CD14-positive monocyte (primary cell): ENCODE measurements at regions not wholly inside any gene's neighbourhood (a gene's known extent, or its start where the extent isn't known, plus 50 kb on each side); places are given as distances from the start of the nearest gene placed in this dataset.

ENCODE experiments used
- DNase-seq, 3 donors: peaks; one replicate each; pipeline ENCODE4 v3.0.0-alpha.2; 2011 to 2022
- H2AFZ ChIP-seq: 2 replicates; pipeline ENCODE4 v1.6.0; 2012; ENCODE audit warnings: mild to moderate bottlenecking, low read depth, low read length, inconsistent platforms; ENCODE audit not compliant: insufficient read depth, poor library complexity, severe bottlenecking
- H3K27ac ChIP-seq, 2 donors: 1 replicate in 1 of 2; 2 replicates in 1 of 2; pipeline ENCODE4 v1.5.1; 2012 to 2013; ENCODE audit warnings: low read length in 2 of 2, control low read depth in 1 of 2, inconsistent platforms in 1 of 2, low read depth in 1 of 2, mild to moderate bottlenecking in 1 of 2
- H3K27me3 ChIP-seq, 2 donors: one replicate each; pipeline versions ENCODE4 v1.6.0 to v1.6.1; 2011 to 2013; ENCODE audit warnings: low read length in 2 of 2; ENCODE audit not compliant: control insufficient read depth in 2 of 2, insufficient read depth in 2 of 2
- H3K36me3 ChIP-seq, 2 donors: replicated peaks in 1 of 2; 1 replicate in 1 of 2; 2 replicates in 1 of 2; pipeline versions ENCODE4 v1.5.1 to v1.6.1; 2012 to 2013; ENCODE audit warnings: low read length in 2 of 2, control low read depth in 1 of 2, inconsistent platforms in 1 of 2, mild to moderate bottlenecking in 1 of 2; ENCODE audit not compliant: insufficient read depth in 2 of 2, control insufficient read depth in 1 of 2
- H3K4me1 ChIP-seq, 2 donors: 1 replicate in 1 of 2; 2 replicates in 1 of 2; pipeline versions ENCODE4 v1.5.1 to v1.6.1; 2012 to 2013; ENCODE audit warnings: low read length in 2 of 2, control low read depth in 1 of 2, inconsistent platforms in 1 of 2, mild to moderate bottlenecking in 1 of 2, moderate library complexity in 1 of 2; ENCODE audit not compliant: insufficient read depth in 2 of 2, control insufficient read depth in 1 of 2
- H3K4me2 ChIP-seq: replicated peaks from 2 replicates; pipeline ENCODE3; 2012; ENCODE audit warnings: low read length, moderate library complexity, mild to moderate bottlenecking; ENCODE audit not compliant: poor library complexity, severe bottlenecking; ENCODE audit errors: extremely low read depth
- H3K4me3 ChIP-seq, 3 experiments: fragments of 200-600 bp in 1 of 3; sonication (generic) in 1 of 3; replicated peaks in 1 of 3; 1 replicate in 2 of 3; 2 replicates in 1 of 3; pipeline ENCODE4 v1.5.1; 2011 to 2013; ENCODE audit warnings: low read length in 3 of 3, mild to moderate bottlenecking in 3 of 3, control low read depth in 2 of 3, low read depth in 2 of 3, inconsistent platforms in 1 of 3, moderate library complexity in 1 of 3
- H3K79me2 ChIP-seq: 2 replicates; pipeline ENCODE4 v1.6.0; 2012; ENCODE audit warnings: mild to moderate bottlenecking, control low read depth, inconsistent platforms, low read length, moderate library complexity; ENCODE audit not compliant: insufficient read depth
- H3K9ac ChIP-seq: 2 replicates; pipeline ENCODE4 v1.6.0; 2017; ENCODE audit warnings: low read length, mild to moderate bottlenecking; ENCODE audit not compliant: insufficient read depth, poor library complexity, severe bottlenecking
- H3K9me3 ChIP-seq, 2 donors: replicated peaks in 1 of 2; 1 replicate in 1 of 2; 2 replicates in 1 of 2; pipeline versions ENCODE4 v1.5.1 to v1.6.1; 2012 to 2013; ENCODE audit warnings: low read length in 2 of 2, control low read depth in 1 of 2; ENCODE audit not compliant: control insufficient read depth in 1 of 2, insufficient read depth in 1 of 2
- H4K20me1 ChIP-seq: 2 replicates; pipeline ENCODE4 v1.6.0; 2012; ENCODE audit warnings: mild to moderate bottlenecking, low read length, control low read depth, moderate library complexity; ENCODE audit not compliant: insufficient read depth
- H3K27ac Mint-ChIP-seq, 7 donors: one replicate each; pipeline ENCODE4 v1.8.0; 2020; ENCODE audit warnings: mild to moderate bottlenecking in 7 of 7, mixed read lengths in 7 of 7, moderate library complexity in 6 of 7, inconsistent platforms in 2 of 7
- H3K27me3 Mint-ChIP-seq, 3 donors: one replicate each; pipeline ENCODE4 v1.8.0; 2021 to 2022; ENCODE audit warnings: low read depth in 3 of 3, mild to moderate bottlenecking in 3 of 3, mixed read lengths in 3 of 3, moderate library complexity in 3 of 3, inconsistent platforms in 1 of 3
- H3K36me3 Mint-ChIP-seq, 2 donors: one replicate each; pipeline ENCODE4 v1.8.0; 2020; ENCODE audit warnings: mixed read lengths in 2 of 2, inconsistent platforms in 1 of 2, mild to moderate bottlenecking in 1 of 2
- H3K4me1 Mint-ChIP-seq: one replicate; pipeline ENCODE4 v1.8.0; 2020; ENCODE audit warnings: mild to moderate bottlenecking, mixed read lengths
- H3K4me3 Mint-ChIP-seq, 2 donors: one replicate each; pipeline ENCODE4 v1.8.0; 2020; ENCODE audit warnings: mild to moderate bottlenecking in 2 of 2, mixed read lengths in 2 of 2, moderate library complexity in 1 of 2
- H3K9me3 Mint-ChIP-seq, 7 donors: one replicate each; pipeline ENCODE4 v1.8.0; 2020 to 2022; ENCODE audit warnings: mixed read lengths in 7 of 7, mild to moderate bottlenecking in 6 of 7, moderate library complexity in 6 of 7, inconsistent platforms in 2 of 7
- CTCF ChIP-seq: fragments of 200-600 bp; IDR thresholded peaks from one replicate; pipeline ENCODE4 v1.8.0; 2022; ENCODE audit warnings: antibody characterized with exemption, mild to moderate bottlenecking
- WGBS: methylation state at CpG from one replicate; pipeline ENCODE4 v1.1.5; 2013; ENCODE audit warnings: missing lambda C conversion rate; ENCODE audit not compliant: insufficient coverage; 5-methylcytosine and 5-hydroxymethylcytosine counted together
- intact Hi-C, 2 donors: fragments of 100-400 bp; cut with micrococcal nuclease; formaldehyde crosslinking; loops; one replicate each; pipeline versions ENCODE4 v1.15.0 to v1.15.1; 2023

- no peak overlapping the region for H2AFZ ChIP-seq
- H3K36me3 ChIP-seq: no peaks in the 10 kb centered on the region
- no peaks in the 10 kb centered on the region for H3K9me3 ChIP-seq
- intact Hi-C loops: no loop called here
- no peaks in the 10 kb centered on the region for H3K79me2 ChIP-seq
- Mint-ChIP-seq H3K4me3 (no peak overlapping the region), H3K9me3 (peaks cover 1 to 12% (median 4%) of the 10 kb centered on the region in 7 donors), H3K4me1 (no peaks in the 10 kb centered on the region), H3K36me3 (no peaks in the 10 kb centered on the region), H3K27me3 (peaks cover 0 to 4% (median 3%) of the 10 kb centered on the region in 3 donors), H3K27ac (no peak overlapping the region)
- H3K4me3 ChIP-seq: no peak overlapping the region
- no peaks in the 10 kb centered on the region for H3K4me1 ChIP-seq
- DNase-seq: no peak
- H3K9ac ChIP-seq: no peak overlapping the region
- no peak overlapping the region for H3K27ac ChIP-seq
- no peak for TF ChIP-seq CTCF
- 55% methylated on average over 3 of the region's 4 CpGs for WGBS
- H3K4me2 ChIP-seq: no peak overlapping the region
- no peaks in the 10 kb centered on the region for H3K27me3 ChIP-seq
- H4K20me1 ChIP-seq: no peaks in the 10 kb centered on the region
Observed at GRCh38 chr11:133650082-133650481, 117.8 kb upstream of the OPCML start.

- no peak overlapping the region for H2AFZ ChIP-seq
- intact Hi-C loops: no loop called here
- WGBS: 93% methylated on average over 12 of the region's 16 CpGs
Observed at GRCh38 chr11:133649040-133649439, 116.7 kb upstream of the OPCML start.

More at GRCh38 chr11:133649040-133649439, 116.7 kb upstream of the OPCML start:
- no peak for DNase-seq
- Histone ChIP-seq H3K27ac (no peak overlapping the region), H3K4me2 (no peak overlapping the region), H3K27me3 (no peaks in the 10 kb centered on the region), H4K20me1 (no peaks in the 10 kb centered on the region), H3K4me1 (no peaks in the 10 kb centered on the region), H3K79me2 (no peaks in the 10 kb centered on the region), H3K9me3 (no peaks in the 10 kb centered on the region), H3K9ac (no peak overlapping the region), H3K4me3 (no peak overlapping the region), H3K36me3 (no peaks in the 10 kb centered on the region)
- H3K4me1 Mint-ChIP-seq: no peaks in the 10 kb centered on the region
- H3K36me3 Mint-ChIP-seq: no peaks in the 10 kb centered on the region
- no peak overlapping the region for H3K27ac Mint-ChIP-seq
- H3K4me3 Mint-ChIP-seq: no peak overlapping the region
- H3K9me3 Mint-ChIP-seq: peaks cover 1 to 10% (median 4%) of the 10 kb centered on the region in 7 donors
- H3K27me3 Mint-ChIP-seq: peaks cover 0 to 3% (median 2%) of the 10 kb centered on the region in 3 donors
- TF ChIP-seq CTCF: no peak
